ENCODE measurements at regions not wholly inside any gene's neighbourhood (a gene's known extent, or its start where the extent isn't known, plus 50 kb on each side); places are given as distances from the start of the nearest gene placed in this dataset.

- H3K9ac ChIP-seq: no peak overlapping the region
- 0% methylated on average over 1 of the region's 1 CpG for WGBS (ENCODE audit: low lambda C conversion rate)
- H3K9me3 ChIP-seq: no peaks in the 10 kb centered on the region
- CTCF ChIA-PET: no interaction called here
- H2AFZ ChIP-seq (ENCODE audit: low read depth): no peak overlapping the region
- H3K4me3 ChIP-seq (ENCODE audit: low read depth in 2 of 2, low read length in 1 of 2): no peak overlapping the region
- H3F3A ChIP-seq (replicated peaks; ENCODE audit: insufficient read depth): no peaks in the 10 kb centered on the region
- no peaks in the 10 kb centered on the region for H3K79me2 ChIP-seq (ENCODE audit: insufficient read depth)
- no peaks in the 10 kb centered on the region for H3K36me3 ChIP-seq (replicated peaks in 1 of 2; ENCODE audit: control insufficient read depth in 1 of 2, insufficient read depth in 2 of 2, low read length in 1 of 2)
- no peak for DNase-seq
- no peaks in the 10 kb centered on the region for H3K9me2 ChIP-seq
- TF ChIP-seq USF1 (IDR thresholded peaks at IDR 0.05; ENCODE audit: borderline replicate concordance, low read depth): no peak
- no peaks in the 10 kb centered on the region for H4K20me1 ChIP-seq (ENCODE audit: insufficient read depth)
- H3K4me2 ChIP-seq: no peak overlapping the region
- POLR2A ChIA-PET: no interaction called here
- H3K27ac ChIP-seq (ENCODE audit: low read depth in 2 of 2, low read length in 1 of 2): no peak overlapping the region
- no peaks in the 10 kb centered on the region for H3K4me1 ChIP-seq (ENCODE audit: control insufficient read depth in 1 of 2, insufficient read depth in 2 of 2, low read depth in 1 of 2, low read length in 1 of 2)
- H3K27me3 ChIP-seq (ENCODE audit: insufficient read depth): no peaks in the 10 kb centered on the region
These were observed 212.3 kb downstream of the HHIPL2 start for GRCh38 chr1:222335586-222335985.

GRCh38 chr1:222334026-222334680 is 213.8 kb downstream of the HHIPL2 start:
- Histone ChIP-seq H3K36me3 (replicated peaks in 1 of 2; ENCODE audit: control insufficient read depth in 1 of 2, insufficient read depth in 2 of 2, low read length in 1 of 2) (no peaks in the 10 kb centered on the region), H3F3A (replicated peaks; ENCODE audit: insufficient read depth) (no peaks in the 10 kb centered on the region), H3K79me2 (ENCODE audit: insufficient read depth) (no peaks in the 10 kb centered on the region), H3K9me2 (no peaks in the 10 kb centered on the region), H3K9ac (no peak overlapping the region), H3K4me3 (ENCODE audit: low read depth in 2 of 2, low read length in 1 of 2) (no peak overlapping the region), H3K9me3 (no peaks in the 10 kb centered on the region), H3K27ac (ENCODE audit: low read depth in 2 of 2, low read length in 1 of 2) (no peak overlapping the region), H2AFZ (ENCODE audit: low read depth) (no peak overlapping the region), H3K27me3 (ENCODE audit: insufficient read depth) (no peaks in the 10 kb centered on the region), H3K4me2 (no peak overlapping the region), H4K20me1 (ENCODE audit: insufficient read depth) (no peaks in the 10 kb centered on the region), H3K4me1 (ENCODE audit: control insufficient read depth in 1 of 2, insufficient read depth in 2 of 2, low read depth in 1 of 2, low read length in 1 of 2) (no peaks in the 10 kb centered on the region)
- POLR2A ChIA-PET: no interaction called here
- TF ChIP-seq IRF3 (IDR thresholded peaks at IDR 0.05; ENCODE audit: low read depth, low read length) (no peak), GABPA (IDR thresholded peaks at IDR 0.05; ENCODE audit: low read depth) (no peak), USF2 (IDR thresholded peaks at IDR 0.05; ENCODE audit: borderline replicate concordance, low read depth, low read length) (no peak), EP300 (IDR thresholded peaks at IDR 0.05; ENCODE audit: borderline replicate concordance in 1 of 2, low read depth in 1 of 2, low read length in 1 of 2) (no peak), YY1 (IDR thresholded peaks at IDR 0.05; ENCODE audit: low read depth) (no peak), MEF2A (IDR thresholded peaks at IDR 0.05; ENCODE audit: borderline replicate concordance, low read depth) (no peak), JUND (IDR thresholded peaks at IDR 0.05) (no peak), FOSL2 (IDR thresholded peaks at IDR 0.05; ENCODE audit: borderline replicate concordance, low read depth) (no peak), SIN3A (IDR thresholded peaks at IDR 0.05; ENCODE audit: borderline replicate concordance, low read depth, low read length) (no peak), RCOR1 (IDR thresholded peaks at IDR 0.05; ENCODE audit: low read length) (no peak), SMC3 (IDR thresholded peaks at IDR 0.05; ENCODE audit: low read depth, low read length) (no peak), CTCF (IDR thresholded peaks at IDR 0.05) (no peak)
- WGBS (ENCODE audit: low lambda C conversion rate): 24% methylated on average over 5 of the region's 5 CpGs
- DNase-seq: no peak
- CTCF ChIA-PET: no interaction called here
